ENCODE measurements at regions not wholly inside any gene's neighbourhood (a gene's known extent, or its start where the extent isn't known, plus 50 kb on each side); places are given as distances from the start of the nearest gene placed in this dataset.

- no peaks in the 10 kb centered on the region for H3K27me3 ChIP-seq
Measured at GRCh38 chr10:33878238-33878786, 543.8 kb upstream of the NRP1 start.

GRCh38 chr10:33876584-33877400 lies 542.3 kb upstream of the NRP1 start:
- WGBS, 5 donors = 77 to 86% (median 83%) methylated on average over 9 of the region's 9 CpGs

More at GRCh38 chr10:33878238-33878786, 543.8 kb upstream of the NRP1 start:
- Histone ChIP-seq H3K27ac (no peak overlapping the region), H3K4me1 (no peaks in the 10 kb centered on the region), H3K36me3 (no peaks in the 10 kb centered on the region), H3K4me3 (no peak overlapping the region), H3K9me3 (no peaks in the 10 kb centered on the region)
- WGBS, 5 donors = 88 to 91% (median 90%) methylated on average over 10 of the region's 10 CpGs
- intact Hi-C loops (cut with DNase I; ENCODE audit: low total_unique reads) = no loop called here
- TF ChIP-seq EP300 (IDR thresholded peaks at IDR 0.05) = no peak
- no peak for TF ChIP-seq POLR2A (IDR thresholded peaks at IDR 0.05)
- no peak for TF ChIP-seq CTCF (IDR thresholded peaks at IDR 0.05)
- no peak for TF ChIP-seq POLR2AphosphoS5 (IDR thresholded peaks at IDR 0.05)
- DNase-seq = no peak

GRCh38 chr10:33875924-33876583 lies 541.6 kb upstream of the NRP1 start:
- no peak for DNase-seq
- no peak overlapping the region for H3K27ac ChIP-seq
- no peaks in the 10 kb centered on the region for H3K27me3 ChIP-seq
- H3K4me1 ChIP-seq = no peaks in the 10 kb centered on the region
- no peak for TF ChIP-seq CTCF (IDR thresholded peaks at IDR 0.05)
- intact Hi-C loops (cut with DNase I; ENCODE audit: low total_unique reads) = no loop called here
- no peaks in the 10 kb centered on the region for H3K9me3 ChIP-seq
- 84 to 90% (median 88%) methylated on average over 9 of the region's 9 CpGs for WGBS, 5 donors
- no peaks in the 10 kb centered on the region for H3K36me3 ChIP-seq
- no peak overlapping the region for H3K4me3 ChIP-seq

More at GRCh38 chr10:33876584-33877400, 542.3 kb upstream of the NRP1 start:
- Histone ChIP-seq H3K27ac (no peak overlapping the region), H3K36me3 (no peaks in the 10 kb centered on the region), H3K4me1 (no peaks in the 10 kb centered on the region), H3K9me3 (no peaks in the 10 kb centered on the region), H3K4me3 (no peak overlapping the region), H3K27me3 (no peaks in the 10 kb centered on the region)
- TF ChIP-seq POLR2A (IDR thresholded peaks at IDR 0.05) (no peak), POLR2AphosphoS5 (IDR thresholded peaks at IDR 0.05) (no peak), EP300 (IDR thresholded peaks at IDR 0.05) (no peak), CTCF (IDR thresholded peaks at IDR 0.05) (no peak)
- intact Hi-C loops (cut with DNase I; ENCODE audit: low total_unique reads) = no loop called here
- peak in 1 of 2 donors; percentile 30 for DNase-seq

GRCh38 chr10:33871061-33871956 lies 536.8 kb upstream of the NRP1 start:
- H3K27ac ChIP-seq = no peak overlapping the region
- H3K4me3 ChIP-seq = no peak overlapping the region
- WGBS, 5 donors = 71 to 89% (median 88%) methylated on average over 5 of the region's 5 CpGs
- no peaks in the 10 kb centered on the region for H3K9me3 ChIP-seq
- H3K36me3 ChIP-seq = no peaks in the 10 kb centered on the region
- intact Hi-C loops (cut with DNase I; ENCODE audit: low total_unique reads) = no loop called here
- no peaks in the 10 kb centered on the region for H3K27me3 ChIP-seq
- no peaks in the 10 kb centered on the region for H3K4me1 ChIP-seq
- DNase-seq = no peak
- TF ChIP-seq POLR2A (IDR thresholded peaks at IDR 0.05) = no peak
- TF ChIP-seq POLR2AphosphoS5 (IDR thresholded peaks at IDR 0.05) = no peak
- no peak for TF ChIP-seq CTCF (IDR thresholded peaks at IDR 0.05)
- TF ChIP-seq EP300 (IDR thresholded peaks at IDR 0.05) = no peak

Data from stomach (tissue), 8 donors.